Loucy (cell line): ENCODE measurements at regions not wholly inside any gene's neighbourhood (a gene's known extent, or its start where the extent isn't known, plus 50 kb on each side); places are given as distances from the start of the nearest gene placed in this dataset.

Experiments
- H2AFZ ChIP-seq: fragments of 200-600 bp; sonication (generic); 2 replicates; pipeline ENCODE4 v1.6.0; 2016; ENCODE audit warnings: antibody characterized with exemption, mild to moderate bottlenecking, low read length, moderate library complexity
- H3F3A ChIP-seq: fragments of 200-600 bp; 2 replicates; pipeline ENCODE4 v1.6.0; 2016; ENCODE audit warnings: antibody characterized with exemption, low read depth, mild to moderate bottlenecking
- H3K27me3 ChIP-seq: fragments of 200-600 bp; sonication (generic); 2 replicates; pipeline ENCODE4 v1.6.1; 2014; ENCODE audit warnings: low read length, mild to moderate bottlenecking; ENCODE audit not compliant: insufficient read depth, poor library complexity, severe bottlenecking
- H3K36me3 ChIP-seq: fragments of 200-600 bp; sonication (generic); 2 replicates; pipeline ENCODE4 v1.6.1; 2016; ENCODE audit warnings: low read length; ENCODE audit not compliant: insufficient read depth
- H3K4me1 ChIP-seq: fragments of 200-600 bp; sonication (generic); 2 replicates; pipeline ENCODE4 v1.5.1; 2014; ENCODE audit warnings: low read length, mild to moderate bottlenecking; ENCODE audit not compliant: insufficient read depth, poor library complexity, severe bottlenecking
- H3K4me2 ChIP-seq: fragments of 200-600 bp; sonication (generic); 2 replicates; pipeline ENCODE4 v1.6.0; 2014; ENCODE audit warnings: antibody characterized with exemption, low read length, low read depth, mild to moderate bottlenecking; ENCODE audit not compliant: poor library complexity, severe bottlenecking
- H3K4me3 ChIP-seq: fragments of 200-600 bp; sonication (generic); 2 replicates; pipeline ENCODE4 v1.5.1; 2014; ENCODE audit warnings: low read length, mild to moderate bottlenecking, mixed read lengths; ENCODE audit not compliant: poor library complexity, severe bottlenecking
- H3K79me2 ChIP-seq: fragments of 200-600 bp; sonication (generic); 2 replicates; pipeline ENCODE4 v1.6.1; 2014; ENCODE audit warnings: low read length; ENCODE audit not compliant: insufficient read depth
- H3K9ac ChIP-seq: fragments of 200-600 bp; sonication (generic); 2 replicates; pipeline ENCODE4 v1.6.0; 2014; ENCODE audit warnings: mild to moderate bottlenecking, low read depth, low read length, moderate library complexity; ENCODE audit not compliant: poor library complexity, severe bottlenecking
- H3K9me2 ChIP-seq: fragments of 200-600 bp; sonication (generic); replicated peaks from 2 replicates; pipeline ENCODE4 v1.6.1; 2016; ENCODE audit warnings: low read depth, low read length, mixed read lengths
- H3K9me3 ChIP-seq: fragments of 200-600 bp; sonication (generic); 2 replicates; pipeline ENCODE4 v1.6.1; 2014; ENCODE audit warnings: mild to moderate bottlenecking, antibody characterized with exemption, low read length, low read depth; ENCODE audit not compliant: insufficient read depth
- H4K20me1 ChIP-seq: fragments of 200-600 bp; sonication (generic); 2 replicates; pipeline ENCODE4 v1.6.0; 2014; ENCODE audit warnings: antibody characterized with exemption, low read length, mild to moderate bottlenecking; ENCODE audit not compliant: insufficient read depth, poor library complexity, severe bottlenecking
- CTCF ChIP-seq: fragments of 200-600 bp; sonication (generic); conservative IDR thresholded peaks from 2 replicates; pipeline ENCODE4 v1.5.1; 2014; ENCODE audit warnings: mild to moderate bottlenecking, antibody characterized with exemption, low read length
- EZH2phosphoT487 ChIP-seq: fragments of 200-600 bp; IDR thresholded peaks from 2 replicates; pipeline ENCODE4 v1.6.1; 2018; ENCODE audit warnings: antibody characterized with exemption, mild to moderate bottlenecking, moderate library complexity, borderline replicate concordance

DNA sequence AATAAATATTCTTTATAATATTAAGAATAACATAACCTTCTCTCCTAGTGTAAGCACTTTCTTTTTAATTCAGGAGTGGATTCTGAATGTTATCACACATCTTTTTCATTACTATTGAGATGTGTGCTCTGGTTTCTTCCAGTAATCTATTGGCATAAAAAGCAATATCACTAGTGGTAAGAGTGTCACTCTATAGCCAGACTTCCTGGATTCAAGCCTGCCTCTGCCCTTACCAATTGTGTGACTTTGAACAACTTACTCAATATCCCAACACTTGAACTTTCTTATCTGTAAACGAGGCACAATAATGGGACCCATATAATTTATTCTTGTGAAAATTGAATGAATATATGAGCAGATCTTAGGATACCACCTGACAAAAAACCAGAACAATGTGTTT is 71.0 kb downstream of the SEM1 start:
- Histone ChIP-seq H3K4me3 (no peak overlapping the region), H3K9me3 (no peaks in the 10 kb centered on the region), H4K20me1 (no peaks in the 10 kb centered on the region), H3K9ac (no peak overlapping the region), H3K27me3 (no peaks in the 10 kb centered on the region), H3K36me3 (no peaks in the 10 kb centered on the region), H3K4me2 (no peak overlapping the region), H3K9me2 (no peaks in the 10 kb centered on the region), H3K4me1 (peaks cover 6% of the 10 kb centered on the region), H3F3A (no peaks in the 10 kb centered on the region), H3K79me2 (no peaks in the 10 kb centered on the region), H2AFZ (no peak overlapping the region)
- TF ChIP-seq CTCF, result no peak
- TF ChIP-seq EZH2phosphoT487, result no peak

GRCh38 chr7:96637522-96637921 is 72.1 kb downstream of the SEM1 start:
- Histone ChIP-seq H3K27me3 (no peaks in the 10 kb centered on the region), H3K9ac (no peak overlapping the region), H3K4me2 (no peak overlapping the region), H4K20me1 (no peaks in the 10 kb centered on the region), H2AFZ (no peak overlapping the region), H3K9me2 (no peaks in the 10 kb centered on the region), H3K4me3 (no peak overlapping the region), H3K79me2 (no peaks in the 10 kb centered on the region), H3K9me3 (no peaks in the 10 kb centered on the region), H3K36me3 (no peaks in the 10 kb centered on the region), H3K4me1 (peaks cover 6% of the 10 kb centered on the region), H3F3A (no peaks in the 10 kb centered on the region)
- TF ChIP-seq CTCF, result no peak
- no peak for TF ChIP-seq EZH2phosphoT487

GRCh38 chr7:96636979-96637378 is 72.7 kb downstream of the SEM1 start:
- TF ChIP-seq CTCF, result no peak
- no peak for TF ChIP-seq EZH2phosphoT487
- no peaks in the 10 kb centered on the region for H3K27me3 ChIP-seq
- H3K4me1 ChIP-seq, result peaks cover 6% of the 10 kb centered on the region
- H3K9me2 ChIP-seq, result no peaks in the 10 kb centered on the region
- H3K9me3 ChIP-seq, result no peaks in the 10 kb centered on the region
- H3K4me3 ChIP-seq, result no peak overlapping the region
- no peak overlapping the region for H3K9ac ChIP-seq
- no peaks in the 10 kb centered on the region for H3F3A ChIP-seq
- H3K4me2 ChIP-seq, result no peak overlapping the region
- no peaks in the 10 kb centered on the region for H3K36me3 ChIP-seq
- no peaks in the 10 kb centered on the region for H3K79me2 ChIP-seq
- H4K20me1 ChIP-seq, result no peaks in the 10 kb centered on the region
- H2AFZ ChIP-seq, result no peak overlapping the region
